Skin epidermis (tissue), 12 donors: ENCODE measurements at regions not wholly inside any gene's neighbourhood (a gene's known extent, or its start where the extent isn't known, plus 50 kb on each side); places are given as distances from the start of the nearest gene placed in this dataset.

ENCODE experiments used
- H3K27ac ChIP-seq, 21 experiments: fragments of 200-600 bp; sonication (generic) in 11 of 21; one replicate each; pipeline ENCODE4 v1.5.0; 2020; ENCODE audit warnings: mild to moderate bottlenecking in 3 of 21, inconsistent platforms in 2 of 21, moderate library complexity in 2 of 21
- H3K4me3 ChIP-seq, 7 experiments: fragments of 200-600 bp; sonication (generic) in 2 of 7; one replicate each; pipeline ENCODE4 v1.5.0; 2020; ENCODE audit warnings: inconsistent platforms in 2 of 7, mild to moderate bottlenecking in 2 of 7, moderate library complexity in 1 of 7

- no peak overlapping the region for H3K4me3 ChIP-seq
- no peak overlapping the region for H3K27ac ChIP-seq
These were observed 637.9 kb downstream of the NLGN4Y start for GRCh38 chrY:15162211-15162610.

DNA sequence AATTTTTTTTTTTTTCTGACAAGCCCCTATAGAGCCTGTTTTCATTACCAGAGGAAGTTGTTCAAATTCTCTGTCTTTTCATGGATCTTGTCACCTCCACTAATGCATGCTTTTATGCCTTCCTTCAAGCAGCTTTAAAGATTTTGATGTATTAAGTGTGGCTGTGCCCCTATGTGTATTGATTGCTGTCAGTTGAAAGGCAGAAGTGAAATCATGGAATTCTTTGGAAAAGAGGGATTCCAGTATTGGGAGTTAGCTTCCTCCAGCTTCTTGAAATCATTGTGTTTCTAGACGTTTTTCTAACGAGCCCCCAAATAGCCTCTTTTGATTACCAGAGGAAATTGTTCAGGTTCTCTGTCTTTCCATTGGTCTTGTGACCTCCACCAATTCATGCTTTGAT, 655.6 kb downstream of the NLGN4Y start:
- Histone ChIP-seq H3K4me3 (no peak overlapping the region), H3K27ac (no peak overlapping the region)

GRCh38 chrY:15229056-15229455, 704.7 kb downstream of the NLGN4Y start:
- H3K27ac ChIP-seq: no peak overlapping the region
- H3K4me3 ChIP-seq: no peak overlapping the region

- H3K27ac ChIP-seq: no peak overlapping the region
These were observed 715.3 kb downstream of the NLGN4Y start for GRCh38 chrY:15239596-15240132.

GRCh38 chrY:15259286-15259685, 735.0 kb downstream of the NLGN4Y start:
- H3K4me3 ChIP-seq: no peak overlapping the region
- no peak overlapping the region for H3K27ac ChIP-seq

More at GRCh38 chrY:15239596-15240132, 715.3 kb downstream of the NLGN4Y start:
- H3K4me3 ChIP-seq: no peak overlapping the region

GRCh38 chrY:15286572-15286971, 762.2 kb downstream of the NLGN4Y start:
- no peak overlapping the region for H3K4me3 ChIP-seq
- H3K27ac ChIP-seq: no peak overlapping the region

DNA sequence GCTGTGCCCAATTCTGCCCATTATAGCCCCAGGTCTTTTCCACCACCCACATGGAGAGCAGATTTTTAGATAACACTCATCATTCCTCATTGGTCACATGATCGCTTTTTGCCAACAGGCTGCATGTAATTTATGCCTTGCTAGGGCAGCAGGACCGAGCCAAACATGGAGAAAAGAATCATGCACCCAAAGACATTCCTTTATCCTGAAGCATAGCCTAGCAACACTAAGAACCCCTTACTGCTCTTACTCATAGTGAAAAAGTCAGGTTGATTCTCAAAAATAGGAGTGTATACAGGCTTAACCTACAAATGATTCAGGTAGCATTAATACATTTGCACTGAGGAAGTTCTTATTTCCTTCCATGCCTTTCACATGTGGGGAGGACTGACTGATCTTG, 765.5 kb downstream of the NLGN4Y start:
- Histone ChIP-seq H3K4me3 (no peak overlapping the region), H3K27ac (no peak overlapping the region)

- Histone ChIP-seq H3K4me3 (no peak overlapping the region), H3K27ac (no peak overlapping the region)
These were observed 768.6 kb downstream of the NLGN4Y start for GRCh38 chrY:15292881-15293280.

GRCh38 chrY:15301879-15302278, 777.5 kb downstream of the NLGN4Y start:
- H3K27ac ChIP-seq: no peak overlapping the region
- H3K4me3 ChIP-seq: no peak overlapping the region

DNA sequence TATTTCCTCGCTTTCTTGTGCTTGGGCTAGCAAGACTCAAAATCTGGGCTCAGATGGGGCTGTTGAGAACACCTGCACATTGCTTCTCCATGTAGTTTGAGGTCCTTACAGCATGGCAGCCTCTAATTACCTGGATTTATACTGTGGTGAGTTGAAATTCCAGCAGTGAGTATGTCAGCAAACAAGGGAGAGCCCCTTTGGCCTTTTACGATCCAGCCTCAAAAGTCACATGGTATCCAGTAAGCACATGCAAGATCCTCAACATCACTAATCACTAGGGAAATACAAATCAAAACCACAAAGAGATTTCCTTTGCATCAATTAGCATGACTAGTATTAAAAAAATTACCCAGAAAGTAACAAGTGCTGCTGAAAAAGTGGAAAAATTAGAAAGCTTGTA, 787.8 kb downstream of the NLGN4Y start:
- no peak overlapping the region for H3K4me3 ChIP-seq
- no peak overlapping the region for H3K27ac ChIP-seq

DNA sequence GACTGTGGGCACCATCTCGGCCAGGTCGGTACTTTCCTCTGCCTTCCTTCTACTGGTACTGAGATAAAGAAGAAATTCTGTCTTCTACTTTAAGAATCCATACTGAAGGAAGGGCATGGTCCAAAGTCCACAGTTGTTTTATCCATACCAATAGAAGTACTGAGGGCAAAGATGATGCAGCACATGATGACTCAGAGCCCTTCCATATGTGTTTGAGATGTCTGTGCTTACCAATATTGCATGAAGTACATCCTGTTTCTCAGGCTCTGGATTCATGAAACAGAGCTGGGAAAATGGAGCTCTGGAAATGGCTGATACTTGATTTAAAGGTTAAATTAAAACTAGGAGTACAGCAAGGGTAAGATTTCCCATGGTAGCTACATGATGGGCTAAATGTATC, 799.9 kb downstream of the NLGN4Y start:
- no peak overlapping the region for H3K27ac ChIP-seq
- H3K4me3 ChIP-seq: no peak overlapping the region

DNA sequence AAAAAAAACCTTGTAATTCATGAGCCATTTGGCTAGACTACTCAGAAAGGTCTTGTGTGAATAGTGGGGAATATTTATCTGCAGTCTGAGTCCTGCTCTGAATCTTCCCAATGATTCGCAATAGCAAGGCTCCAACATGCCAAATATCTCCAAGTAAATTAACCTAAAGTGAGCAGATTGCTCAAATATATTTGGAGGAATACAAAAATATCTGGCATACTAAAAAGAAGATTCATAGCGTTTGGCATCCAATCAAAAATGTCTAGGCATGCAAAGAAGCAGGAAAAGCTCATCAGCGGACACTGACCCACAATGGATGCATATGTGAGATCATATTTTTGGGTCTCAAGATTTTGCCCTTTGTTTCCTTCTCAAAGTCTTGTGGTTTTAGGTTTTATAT, 800.9 kb downstream of the NLGN4Y start:
- Histone ChIP-seq H3K27ac (no peak overlapping the region), H3K4me3 (no peak overlapping the region)

DNA sequence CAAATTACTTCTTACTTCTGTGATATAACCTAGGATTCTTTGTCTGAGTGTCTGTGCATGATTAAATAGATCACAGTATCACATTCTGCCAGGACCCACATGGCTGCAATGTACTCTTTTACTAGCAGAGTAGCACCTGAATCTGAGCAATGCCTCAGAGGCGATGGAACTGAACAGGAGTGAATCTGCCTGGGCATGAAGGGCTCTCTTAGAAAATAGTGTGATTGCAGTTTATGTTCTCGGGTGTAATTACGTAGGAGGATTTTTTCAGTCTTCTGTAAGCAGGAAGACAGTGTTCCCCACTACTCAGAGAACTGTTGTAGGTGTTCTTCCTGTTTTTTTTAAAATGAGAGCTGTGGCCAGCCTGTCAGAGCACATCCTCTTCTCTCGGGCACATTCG, 802.3 kb downstream of the NLGN4Y start:
- no peak overlapping the region for H3K4me3 ChIP-seq
- no peak overlapping the region for H3K27ac ChIP-seq

GRCh38 chrY:15328848-15329247, 804.5 kb downstream of the NLGN4Y start:
- H3K4me3 ChIP-seq: no peak overlapping the region
- H3K27ac ChIP-seq: no peak overlapping the region

DNA sequence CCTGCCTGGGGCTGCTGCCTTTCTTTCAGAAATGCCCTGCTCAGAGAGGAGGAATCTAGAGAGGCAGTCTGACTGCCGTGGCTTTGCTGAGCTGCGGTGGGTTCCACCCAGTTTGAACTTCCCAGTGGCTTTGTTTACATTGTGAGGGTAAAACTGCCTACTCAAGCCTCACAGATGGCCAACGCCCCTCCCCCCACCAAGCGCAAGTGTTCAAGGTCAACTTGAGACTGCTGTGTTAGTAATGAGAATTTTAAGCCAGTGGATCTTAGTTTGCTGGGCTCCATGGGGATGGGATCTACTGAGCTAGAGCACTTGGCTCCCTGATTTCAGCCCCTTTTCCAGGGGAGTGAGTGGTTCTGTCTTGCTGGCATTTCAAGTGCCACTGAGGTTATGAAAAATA, 819.2 kb downstream of the NLGN4Y start:
- no peak overlapping the region for H3K27ac ChIP-seq
- H3K4me3 ChIP-seq: no peak overlapping the region

DNA sequence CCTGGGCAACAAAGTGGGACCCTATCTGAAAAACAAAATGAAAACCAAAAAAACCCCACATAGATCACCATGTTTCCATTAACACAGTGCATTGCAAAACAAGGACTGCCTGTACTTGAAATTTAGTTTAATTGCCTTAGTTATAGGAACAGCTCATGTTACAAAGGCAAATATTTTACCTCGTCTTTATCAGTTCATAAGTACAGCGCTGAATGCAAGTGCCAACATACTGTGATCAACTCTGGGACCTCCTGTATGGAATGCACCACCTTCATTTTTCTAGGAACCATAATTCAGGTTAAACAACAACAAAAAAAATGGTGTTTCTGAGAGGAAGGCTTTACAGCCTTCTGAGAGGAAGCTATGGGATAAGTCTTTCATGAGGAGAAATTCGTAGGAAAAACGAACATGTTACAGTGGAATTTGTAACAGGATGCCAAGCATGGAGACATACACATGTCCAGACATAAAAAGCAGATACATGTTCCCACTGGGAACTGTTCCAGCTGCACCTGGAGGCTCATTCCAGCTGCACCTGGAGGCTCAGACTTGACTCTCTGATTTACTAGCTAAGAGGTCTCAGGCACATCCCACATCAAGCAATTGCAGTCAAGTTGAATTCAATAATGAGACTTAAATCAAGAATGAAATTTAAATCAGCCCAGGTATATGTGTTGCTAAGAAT, 821.3 kb downstream of the NLGN4Y start:
- Histone ChIP-seq H3K27ac (no peak overlapping the region), H3K4me3 (no peak overlapping the region)

DNA sequence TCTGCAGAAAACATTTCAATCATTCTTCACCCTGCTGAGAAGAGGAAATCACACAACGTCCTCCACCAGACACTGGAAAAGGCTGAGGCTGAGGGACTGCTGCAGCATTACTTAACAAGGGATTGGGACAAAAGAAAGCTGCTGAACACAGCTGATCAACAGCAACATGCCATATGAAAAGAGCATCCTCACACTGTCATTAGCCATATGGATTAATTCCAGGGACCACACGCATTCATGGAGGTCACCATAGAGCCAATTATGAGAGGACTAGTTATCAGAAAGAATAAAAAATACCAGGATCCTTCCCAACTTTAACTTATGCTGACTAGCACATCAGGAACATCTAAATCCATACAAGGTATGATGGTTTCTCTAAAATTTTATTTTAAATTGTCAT, 825.0 kb downstream of the NLGN4Y start:
- H3K27ac ChIP-seq: no peak overlapping the region
- H3K4me3 ChIP-seq: no peak overlapping the region

GRCh38 chrY:15355321-15355720, 831.0 kb downstream of the NLGN4Y start:
- Histone ChIP-seq H3K4me3 (no peak overlapping the region), H3K27ac (no peak overlapping the region)

DNA sequence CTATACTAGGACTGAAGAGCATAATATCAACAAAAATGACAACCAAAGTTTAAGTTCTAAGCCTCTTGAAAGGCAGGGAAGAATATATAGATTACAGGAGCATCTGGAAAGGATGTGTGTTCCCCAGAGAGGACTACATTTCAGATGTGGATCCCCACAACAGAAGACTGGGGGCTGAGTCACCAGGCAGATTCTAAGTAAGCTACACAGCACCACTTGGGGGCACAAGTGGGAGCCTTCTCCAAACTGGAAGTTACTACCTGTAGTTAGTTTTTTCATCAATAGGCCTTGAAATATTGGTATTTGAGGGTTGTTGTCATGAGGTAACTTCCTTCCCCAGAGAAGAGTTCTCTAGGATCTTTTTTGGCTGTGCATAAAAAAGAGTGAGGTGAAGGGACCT, 836.1 kb downstream of the NLGN4Y start:
- Histone ChIP-seq H3K27ac (no peak overlapping the region), H3K4me3 (no peak overlapping the region)

DNA sequence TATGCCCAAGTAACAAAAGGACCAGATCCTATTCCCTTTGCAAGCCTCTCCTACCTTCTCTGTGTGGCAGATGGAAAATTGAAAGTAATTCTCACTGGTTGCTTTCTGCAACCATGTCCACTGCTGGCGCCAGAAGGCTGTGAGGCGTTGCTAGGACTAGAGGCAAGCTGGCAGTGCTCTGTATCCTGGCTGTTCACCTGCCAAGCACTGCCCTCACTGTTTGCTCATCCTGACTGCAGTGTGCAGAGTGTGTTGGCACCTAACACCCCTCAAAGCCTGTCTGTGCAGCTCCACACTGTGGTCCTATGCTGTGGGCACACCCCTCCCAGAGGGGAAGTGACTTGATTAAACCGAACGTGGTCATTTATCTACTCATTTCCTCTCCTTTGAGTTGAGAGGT, 840.7 kb downstream of the NLGN4Y start:
- no peak overlapping the region for H3K27ac ChIP-seq

DNA sequence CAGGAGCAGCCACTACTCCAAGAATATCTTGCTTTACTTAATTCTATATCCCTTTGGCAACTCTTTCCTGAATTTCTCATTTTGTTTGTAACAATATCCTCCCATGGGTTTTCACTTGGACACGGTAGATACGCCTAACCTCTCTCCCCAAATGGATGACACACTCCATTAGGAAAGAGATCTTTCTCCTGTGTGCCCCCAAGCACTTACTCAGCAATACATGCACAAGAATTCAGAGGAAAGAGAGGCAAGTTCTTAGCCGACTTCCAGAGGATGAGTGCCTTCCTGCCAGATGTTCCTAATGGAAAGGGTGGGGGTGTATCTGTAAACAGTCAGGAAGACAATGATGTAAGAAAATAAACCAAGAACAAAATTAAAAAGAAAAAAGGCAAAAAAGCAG, 844.5 kb downstream of the NLGN4Y start:
- Histone ChIP-seq H3K27ac (no peak overlapping the region), H3K4me3 (no peak overlapping the region)

More for the DNA sequence above, 840.7 kb downstream of the NLGN4Y start:
- H3K4me3 ChIP-seq: no peak overlapping the region

DNA sequence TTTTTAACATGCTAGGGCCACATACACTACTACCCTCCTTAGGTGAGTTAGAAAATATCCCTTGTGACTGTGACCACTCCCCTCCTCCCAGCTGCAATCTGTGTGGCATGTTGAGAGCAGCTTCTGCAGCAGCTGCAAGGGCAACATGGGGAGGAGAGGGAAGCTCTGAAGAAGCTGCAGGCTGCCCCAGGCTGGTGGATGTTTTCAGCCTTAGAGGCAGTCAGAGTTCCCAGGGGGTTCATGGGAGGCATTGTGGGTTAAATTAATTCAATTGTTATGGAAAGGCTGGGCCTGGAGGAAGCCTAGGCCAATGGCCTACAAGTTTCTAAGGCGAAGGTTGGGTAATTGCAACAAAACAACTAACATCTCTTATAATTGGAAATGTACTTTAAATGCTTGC, 860.8 kb downstream of the NLGN4Y start:
- no peak overlapping the region for H3K27ac ChIP-seq
- H3K4me3 ChIP-seq: no peak overlapping the region
